BJ (cell line): ENCODE measurements at regions not wholly inside any gene's neighbourhood (a gene's known extent, or its start where the extent isn't known, plus 50 kb on each side); places are given as distances from the start of the nearest gene placed in this dataset.

ENCODE experiments used
- CTCF ChIA-PET: fragments of 350-600 bp; formaldehyde crosslinking; extraction: SDS; loops from one replicate; lab custom pipeline; 2021; ENCODE audit warnings: antibody characterized with exemption, inconsistent platforms; lab: Yijun Ruan, JAX
- POLR2A ChIA-PET: fragments of 300-600 bp; sonication (Branson Sonifier 250); formaldehyde crosslinking; extraction: SDS; loops from one replicate; lab custom pipeline; 2021; ENCODE audit warnings: antibody characterized with exemption; lab: Charles Lee
- DNase-seq: peaks from one replicate; pipeline ENCODE4 v3.0.0-alpha.2; 2011; ENCODE audit warnings: low read depth
- H3K27me3 ChIP-seq: 2 replicates; pipeline ENCODE4 v1.6.0; 2011; ENCODE audit warnings: low read length; ENCODE audit not compliant: control insufficient read depth, insufficient read depth
- H3K36me3 ChIP-seq: 2 replicates; pipeline ENCODE4 v1.5.1; 2011; ENCODE audit warnings: low read length; ENCODE audit not compliant: control insufficient read depth, insufficient read depth
- H3K4me3 ChIP-seq: 2 replicates; pipeline ENCODE4 v1.5.1; 2011; ENCODE audit warnings: low read depth, mild to moderate bottlenecking, control low read depth, low read length
- TF ChIP-seq, protein P1 (sequence below): IDR thresholded peaks from 2 replicates; pipeline ENCODE4 v1.5.1; 2011; ENCODE audit warnings: low read depth, mild to moderate bottlenecking, control low read depth, inconsistent platforms, low read length, moderate library complexity; ENCODE audit not compliant: insufficient read depth

DNA sequence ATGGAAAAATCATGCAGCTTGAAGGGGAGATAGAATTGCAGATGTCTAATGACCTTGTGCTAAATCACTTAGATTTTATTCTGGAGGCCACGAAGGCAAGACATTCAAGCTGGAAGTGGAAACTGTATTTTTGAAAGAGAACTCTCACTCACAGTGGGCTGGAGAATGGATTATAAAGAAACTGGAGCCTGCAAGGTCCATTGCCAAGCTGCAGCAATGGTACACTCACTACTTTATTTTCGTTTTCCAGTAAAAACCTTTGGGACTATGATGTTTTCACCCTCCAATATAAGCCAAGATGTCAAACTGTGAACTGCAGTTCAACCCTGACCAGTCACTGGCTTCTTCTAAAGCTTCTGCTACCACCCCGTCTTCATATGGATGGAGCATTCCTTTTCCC is 62.0 kb downstream of the SKIDA1 start:
- H3K27me3 ChIP-seq, result no peaks in the 10 kb centered on the region
- CTCF ChIA-PET, result no interaction called here
- no peak overlapping the region for H3K4me3 ChIP-seq
- no peaks in the 10 kb centered on the region for H3K36me3 ChIP-seq
- DNase-seq, result no peak
- POLR2A ChIA-PET, result no interaction called here
- TF ChIP-seq, protein P1, sequence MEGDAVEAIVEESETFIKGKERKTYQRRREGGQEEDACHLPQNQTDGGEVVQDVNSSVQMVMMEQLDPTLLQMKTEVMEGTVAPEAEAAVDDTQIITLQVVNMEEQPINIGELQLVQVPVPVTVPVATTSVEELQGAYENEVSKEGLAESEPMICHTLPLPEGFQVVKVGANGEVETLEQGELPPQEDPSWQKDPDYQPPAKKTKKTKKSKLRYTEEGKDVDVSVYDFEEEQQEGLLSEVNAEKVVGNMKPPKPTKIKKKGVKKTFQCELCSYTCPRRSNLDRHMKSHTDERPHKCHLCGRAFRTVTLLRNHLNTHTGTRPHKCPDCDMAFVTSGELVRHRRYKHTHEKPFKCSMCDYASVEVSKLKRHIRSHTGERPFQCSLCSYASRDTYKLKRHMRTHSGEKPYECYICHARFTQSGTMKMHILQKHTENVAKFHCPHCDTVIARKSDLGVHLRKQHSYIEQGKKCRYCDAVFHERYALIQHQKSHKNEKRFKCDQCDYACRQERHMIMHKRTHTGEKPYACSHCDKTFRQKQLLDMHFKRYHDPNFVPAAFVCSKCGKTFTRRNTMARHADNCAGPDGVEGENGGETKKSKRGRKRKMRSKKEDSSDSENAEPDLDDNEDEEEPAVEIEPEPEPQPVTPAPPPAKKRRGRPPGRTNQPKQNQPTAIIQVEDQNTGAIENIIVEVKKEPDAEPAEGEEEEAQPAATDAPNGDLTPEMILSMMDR, result no peak

DNA sequence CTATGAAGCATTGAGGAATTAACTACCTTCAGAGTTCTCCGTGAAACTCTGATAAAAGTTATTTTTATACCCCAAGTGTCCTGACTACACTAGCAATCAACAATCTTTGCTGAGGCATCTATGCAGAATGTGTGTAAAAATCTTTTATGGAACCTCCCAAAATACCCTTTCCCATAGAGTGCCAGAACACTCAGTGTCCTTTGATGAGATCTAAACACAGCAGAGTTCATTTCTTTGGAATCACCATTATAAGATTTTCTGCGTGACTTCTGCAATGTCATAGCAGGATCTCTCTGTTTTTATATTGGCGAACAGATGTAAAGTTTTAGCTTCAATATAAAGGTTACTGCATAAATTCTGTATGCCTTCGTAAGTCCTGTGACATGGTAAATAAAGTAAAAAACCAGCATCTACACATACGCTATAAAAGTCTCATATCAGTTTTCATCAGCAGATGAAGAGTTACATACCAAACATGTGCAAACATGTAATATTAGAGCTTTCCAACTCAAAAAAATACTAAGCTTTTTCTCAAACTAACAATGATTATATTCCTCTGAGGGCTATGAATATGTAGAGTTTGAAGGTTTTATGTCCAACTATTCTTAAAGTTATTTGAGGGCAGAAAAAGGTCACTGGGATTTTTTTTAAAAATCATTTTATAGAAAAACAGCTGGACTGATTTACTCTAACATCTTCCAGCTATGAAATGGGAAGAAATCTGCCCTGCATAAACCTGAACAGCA is 67.2 kb downstream of the SKIDA1 start:
- CTCF ChIA-PET, result interaction anchor here (1.3 kb wide), 1 partner anchor 36 kb away, joined by 4 read pairs; no protein-coding TSS in a partner anchor
- Histone ChIP-seq H3K27me3 (no peaks in the 10 kb centered on the region), H3K4me3 (no peak overlapping the region), H3K36me3 (no peaks in the 10 kb centered on the region)
- TF ChIP-seq, protein P1, result no peak
- POLR2A ChIA-PET, result no interaction called here
- peak; percentile 19 for DNase-seq

DNA sequence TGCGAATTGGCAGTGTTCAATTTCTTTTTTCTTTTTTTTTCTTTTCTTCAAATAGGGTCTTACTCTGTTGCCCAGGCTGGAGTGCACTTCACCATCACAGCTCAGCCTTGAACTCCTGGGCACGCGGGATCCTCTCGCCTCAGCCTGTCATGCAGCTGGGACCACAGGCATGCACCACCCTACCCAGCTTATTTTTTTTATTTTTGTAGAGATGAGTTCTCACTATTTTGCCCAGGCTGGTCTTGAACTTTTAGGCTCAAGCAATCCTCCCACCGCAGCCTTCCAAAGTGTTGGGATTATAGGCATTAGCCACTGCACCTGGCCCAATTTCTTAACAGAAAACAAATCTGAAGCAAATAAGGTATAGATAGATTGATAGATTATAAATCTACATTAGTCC is 69.3 kb downstream of the SKIDA1 start:
- Histone ChIP-seq H3K27me3 (no peaks in the 10 kb centered on the region), H3K4me3 (no peak overlapping the region), H3K36me3 (no peaks in the 10 kb centered on the region)
- ChIA-PET POLR2A (interaction anchor here (0.6 kb wide), 1 partner anchor 122 kb away, joined by 4 read pairs; no protein-coding TSS in a partner anchor), CTCF (no interaction called here)
- TF ChIP-seq, protein P1, result no peak
- no peak for DNase-seq

DNA sequence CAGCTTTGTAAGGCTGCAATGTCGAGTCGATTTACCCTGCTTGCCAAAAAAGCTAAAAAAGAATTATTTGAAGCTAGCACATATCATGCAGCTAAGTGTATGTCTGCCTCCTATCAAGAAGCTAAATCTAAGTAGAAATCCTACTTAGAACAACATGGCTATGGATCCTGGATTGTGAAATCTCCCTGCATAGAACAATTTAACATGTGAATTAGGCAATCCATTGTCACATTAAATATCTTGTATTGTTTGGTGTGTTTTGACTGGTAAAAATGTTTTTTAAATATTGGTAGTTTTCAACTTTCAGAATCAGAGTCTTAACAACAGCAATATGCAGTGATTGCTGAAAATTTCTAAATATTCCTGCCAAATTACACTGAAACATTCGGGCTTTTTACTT is 73.3 kb downstream of the SKIDA1 start:
- Histone ChIP-seq H3K36me3 (no peaks in the 10 kb centered on the region), H3K27me3 (no peaks in the 10 kb centered on the region), H3K4me3 (no peak overlapping the region)
- ChIA-PET CTCF (interaction anchor here (1.1 kb wide), 1 partner anchor 373 kb away, joined by 3 read pairs; no protein-coding TSS in a partner anchor), POLR2A (no interaction called here)
- no peak for DNase-seq
- TF ChIP-seq, protein P1, result no peak

DNA sequence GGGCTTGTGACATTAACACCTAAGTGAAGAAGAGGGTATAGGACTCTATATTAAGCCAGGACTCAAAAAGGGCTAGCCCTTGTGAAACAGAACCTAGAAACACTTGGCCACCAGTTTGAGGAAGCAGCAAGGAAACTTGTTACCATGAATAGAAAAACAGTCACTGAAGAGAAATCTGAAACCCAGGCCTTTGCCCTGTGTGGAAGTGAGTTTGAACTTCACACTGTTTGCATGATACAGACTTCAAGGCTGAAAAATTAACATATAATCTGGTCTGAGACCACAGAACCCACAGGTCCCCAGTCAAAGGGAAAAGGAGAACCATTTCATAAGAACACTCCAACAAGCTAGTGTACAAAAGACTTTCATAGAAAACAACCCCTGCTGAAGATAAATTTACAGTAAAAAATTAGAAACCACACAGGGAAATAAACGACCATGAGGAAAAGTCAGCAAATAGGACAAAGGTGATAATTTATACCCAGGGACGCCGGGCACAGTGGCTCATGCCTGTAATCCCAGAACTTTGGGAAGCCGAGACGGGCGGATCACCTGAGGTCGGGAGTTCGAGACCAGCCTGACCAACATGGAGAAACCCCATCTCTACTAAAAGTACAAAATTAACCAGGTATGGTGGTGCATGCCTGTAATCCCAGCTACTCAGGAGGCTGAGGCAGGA is 76.1 kb downstream of the SKIDA1 start:
- ChIA-PET POLR2A (no interaction called here), CTCF (interaction anchor here (0.6 kb wide), 1 partner anchor 205 kb away, joined by 3 read pairs; no protein-coding TSS in a partner anchor)
- Histone ChIP-seq H3K36me3 (no peaks in the 10 kb centered on the region), H3K4me3 (no peak overlapping the region), H3K27me3 (no peaks in the 10 kb centered on the region)
- no peak for DNase-seq
- TF ChIP-seq, protein P1, result no peak
